Breast epithelium (tissue), 3 donors: ENCODE measurements at regions not wholly inside any gene's neighbourhood (a gene's known extent, or its start where the extent isn't known, plus 50 kb on each side); places are given as distances from the start of the nearest gene placed in this dataset.

Source experiments
- POLR2A ChIP-seq: fragments of 450-650 bp; IDR thresholded peaks from one replicate; pipeline ENCODE4 v1.6.1; 2016; ENCODE audit warnings: antibody characterized with exemption, mild to moderate bottlenecking, moderate library complexity
- TF ChIP-seq, protein P1 (sequence below), 3 donors: fragments of 450-650 bp; IDR thresholded peaks; one replicate each; pipeline ENCODE4 v1.5.1; 2016 to 2017; ENCODE audit warnings: antibody characterized with exemption in 3 of 3, mild to moderate bottlenecking in 3 of 3, moderate library complexity in 3 of 3

DNA sequence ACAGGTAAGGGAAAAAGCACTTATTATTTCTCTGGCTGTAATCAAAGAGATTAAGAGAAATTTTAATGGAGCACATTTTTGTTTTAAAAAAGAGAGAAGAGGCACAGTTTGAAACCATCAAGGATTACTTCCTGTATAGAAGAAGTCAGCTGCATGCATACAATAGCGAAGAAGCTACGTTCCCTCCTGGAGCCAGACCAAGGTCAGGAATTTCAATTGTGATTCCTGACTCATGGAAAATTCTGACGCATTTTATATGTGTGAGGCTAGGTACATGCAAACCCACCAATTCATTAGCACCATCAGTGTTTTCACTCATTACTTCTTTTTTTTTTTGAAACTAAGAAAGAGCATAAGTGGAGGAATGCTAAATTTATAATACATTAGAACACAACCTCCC is 232.7 kb upstream of the SGK1 start:
- TF ChIP-seq, protein P1, sequence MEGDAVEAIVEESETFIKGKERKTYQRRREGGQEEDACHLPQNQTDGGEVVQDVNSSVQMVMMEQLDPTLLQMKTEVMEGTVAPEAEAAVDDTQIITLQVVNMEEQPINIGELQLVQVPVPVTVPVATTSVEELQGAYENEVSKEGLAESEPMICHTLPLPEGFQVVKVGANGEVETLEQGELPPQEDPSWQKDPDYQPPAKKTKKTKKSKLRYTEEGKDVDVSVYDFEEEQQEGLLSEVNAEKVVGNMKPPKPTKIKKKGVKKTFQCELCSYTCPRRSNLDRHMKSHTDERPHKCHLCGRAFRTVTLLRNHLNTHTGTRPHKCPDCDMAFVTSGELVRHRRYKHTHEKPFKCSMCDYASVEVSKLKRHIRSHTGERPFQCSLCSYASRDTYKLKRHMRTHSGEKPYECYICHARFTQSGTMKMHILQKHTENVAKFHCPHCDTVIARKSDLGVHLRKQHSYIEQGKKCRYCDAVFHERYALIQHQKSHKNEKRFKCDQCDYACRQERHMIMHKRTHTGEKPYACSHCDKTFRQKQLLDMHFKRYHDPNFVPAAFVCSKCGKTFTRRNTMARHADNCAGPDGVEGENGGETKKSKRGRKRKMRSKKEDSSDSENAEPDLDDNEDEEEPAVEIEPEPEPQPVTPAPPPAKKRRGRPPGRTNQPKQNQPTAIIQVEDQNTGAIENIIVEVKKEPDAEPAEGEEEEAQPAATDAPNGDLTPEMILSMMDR (IDR thresholded peaks at IDR 0.05) = no peak
- TF ChIP-seq POLR2A = no peak
